ENCODE measurements at regions not wholly inside any gene's neighbourhood (a gene's known extent, or its start where the extent isn't known, plus 50 kb on each side); places are given as distances from the start of the nearest gene placed in this dataset.

- no peak for TF ChIP-seq CTCF (IDR thresholded peaks at IDR 0.05)
Observed at GRCh38 chr6:98067375-98067774, 767.0 kb upstream of the POU3F2 start.

GRCh38 chr6:98092331-98092730 lies 742.0 kb upstream of the POU3F2 start:
- no peak for TF ChIP-seq CTCF (IDR thresholded peaks at IDR 0.05)

- TF ChIP-seq CTCF (IDR thresholded peaks at IDR 0.05): no peak
Observed at GRCh38 chr6:98094696-98095095, 739.7 kb upstream of the POU3F2 start.

GRCh38 chr6:98107801-98108200 lies 726.6 kb upstream of the POU3F2 start:
- no peak for TF ChIP-seq CTCF (IDR thresholded peaks at IDR 0.05)

- TF ChIP-seq CTCF (IDR thresholded peaks at IDR 0.05): no peak
Observed at GRCh38 chr6:98116455-98116854, 717.9 kb upstream of the POU3F2 start.

GRCh38 chr6:98117068-98117467 lies 717.3 kb upstream of the POU3F2 start:
- TF ChIP-seq CTCF (IDR thresholded peaks at IDR 0.05): no peak

GRCh38 chr6:98118397-98119045 lies 715.9 kb upstream of the POU3F2 start:
- TF ChIP-seq CTCF (IDR thresholded peaks at IDR 0.05): no peak

GRCh38 chr6:98124171-98124570 lies 710.2 kb upstream of the POU3F2 start:
- no peak for TF ChIP-seq CTCF (IDR thresholded peaks at IDR 0.05)
